ENCODE measurements at regions not wholly inside any gene's neighbourhood (a gene's known extent, or its start where the extent isn't known, plus 50 kb on each side); places are given as distances from the start of the nearest gene placed in this dataset.

DNA sequence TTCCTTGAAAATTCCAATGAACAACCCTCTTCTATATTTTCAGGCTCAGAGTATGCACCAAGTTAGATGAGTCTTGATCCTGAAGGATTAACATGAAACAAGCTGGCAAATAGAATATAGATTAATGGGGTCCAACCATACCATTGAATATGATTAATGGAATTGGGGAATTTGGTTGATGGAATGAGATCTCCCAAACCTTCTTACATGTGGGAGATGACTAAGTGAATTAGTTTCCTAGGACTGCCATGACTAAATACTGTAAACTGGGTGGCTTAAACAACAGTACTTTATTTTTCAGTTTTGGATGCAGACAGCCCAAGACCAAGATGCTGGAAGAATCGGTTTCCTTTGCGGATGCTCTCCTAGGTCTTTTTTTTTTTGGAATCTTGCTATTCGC lies 347.0 kb downstream of the QKI start:
- TF ChIP-seq, protein P1, sequence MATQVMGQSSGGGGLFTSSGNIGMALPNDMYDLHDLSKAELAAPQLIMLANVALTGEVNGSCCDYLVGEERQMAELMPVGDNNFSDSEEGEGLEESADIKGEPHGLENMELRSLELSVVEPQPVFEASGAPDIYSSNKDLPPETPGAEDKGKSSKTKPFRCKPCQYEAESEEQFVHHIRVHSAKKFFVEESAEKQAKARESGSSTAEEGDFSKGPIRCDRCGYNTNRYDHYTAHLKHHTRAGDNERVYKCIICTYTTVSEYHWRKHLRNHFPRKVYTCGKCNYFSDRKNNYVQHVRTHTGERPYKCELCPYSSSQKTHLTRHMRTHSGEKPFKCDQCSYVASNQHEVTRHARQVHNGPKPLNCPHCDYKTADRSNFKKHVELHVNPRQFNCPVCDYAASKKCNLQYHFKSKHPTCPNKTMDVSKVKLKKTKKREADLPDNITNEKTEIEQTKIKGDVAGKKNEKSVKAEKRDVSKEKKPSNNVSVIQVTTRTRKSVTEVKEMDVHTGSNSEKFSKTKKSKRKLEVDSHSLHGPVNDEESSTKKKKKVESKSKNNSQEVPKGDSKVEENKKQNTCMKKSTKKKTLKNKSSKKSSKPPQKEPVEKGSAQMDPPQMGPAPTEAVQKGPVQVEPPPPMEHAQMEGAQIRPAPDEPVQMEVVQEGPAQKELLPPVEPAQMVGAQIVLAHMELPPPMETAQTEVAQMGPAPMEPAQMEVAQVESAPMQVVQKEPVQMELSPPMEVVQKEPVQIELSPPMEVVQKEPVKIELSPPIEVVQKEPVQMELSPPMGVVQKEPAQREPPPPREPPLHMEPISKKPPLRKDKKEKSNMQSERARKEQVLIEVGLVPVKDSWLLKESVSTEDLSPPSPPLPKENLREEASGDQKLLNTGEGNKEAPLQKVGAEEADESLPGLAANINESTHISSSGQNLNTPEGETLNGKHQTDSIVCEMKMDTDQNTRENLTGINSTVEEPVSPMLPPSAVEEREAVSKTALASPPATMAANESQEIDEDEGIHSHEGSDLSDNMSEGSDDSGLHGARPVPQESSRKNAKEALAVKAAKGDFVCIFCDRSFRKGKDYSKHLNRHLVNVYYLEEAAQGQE (IDR thresholded peaks at IDR 0.05; ENCODE audit: insufficient read depth in 1 of 2, low read depth in 2 of 2, low read length in 2 of 2), result no peak
- TF ChIP-seq SIN3A (IDR thresholded peaks at IDR 0.05; ENCODE audit: borderline replicate concordance, insufficient read depth, low read length), result no peak
- no peak for TF ChIP-seq TAF1 (IDR thresholded peaks at IDR 0.05; ENCODE audit: borderline replicate concordance, insufficient read depth, low read length)

GRCh38 chr6:163760860-163761259 lies 346.3 kb downstream of the QKI start:
- TF ChIP-seq POLR2AphosphoS5 (IDR thresholded peaks at IDR 0.05; ENCODE audit: low read depth, low read length) (no peak), SIN3A (IDR thresholded peaks at IDR 0.05; ENCODE audit: borderline replicate concordance, insufficient read depth, low read length) (no peak), TAF1 (IDR thresholded peaks at IDR 0.05; ENCODE audit: borderline replicate concordance, insufficient read depth, low read length) (no peak), FOXP2 (optimal IDR thresholded peaks at IDR 0.05; ENCODE audit: borderline replicate concordance, extremely low read depth, extremely low read length, insufficient read depth) (no peak)
- TF ChIP-seq, protein P1 (IDR thresholded peaks at IDR 0.05; ENCODE audit: insufficient read depth in 1 of 2, low read depth in 2 of 2, low read length in 2 of 2), result no peak

DNA sequence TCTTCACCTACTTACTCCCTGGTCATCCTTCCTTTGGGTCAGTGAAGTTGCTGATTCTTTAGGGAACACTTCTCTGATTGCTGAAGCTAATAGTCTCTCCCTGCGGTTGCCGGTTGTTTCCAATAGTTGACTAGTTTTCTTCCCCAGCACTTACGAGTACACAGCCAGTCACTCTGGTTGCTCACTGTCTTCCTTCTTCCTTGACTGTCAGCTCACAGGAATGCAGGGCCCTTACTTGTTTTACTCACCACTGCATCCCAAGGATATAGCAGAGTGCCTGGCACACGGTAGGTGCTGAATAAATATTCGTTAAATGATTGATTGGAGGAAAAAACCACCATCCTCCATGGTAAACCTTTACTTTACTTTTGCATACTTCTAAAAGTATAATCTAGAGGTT lies 345.0 kb downstream of the QKI start:
- TF ChIP-seq FOXP2 (optimal IDR thresholded peaks at IDR 0.05; ENCODE audit: borderline replicate concordance, extremely low read depth, extremely low read length, insufficient read depth), result no peak
- TF ChIP-seq, protein P1 (IDR thresholded peaks at IDR 0.05; ENCODE audit: insufficient read depth in 1 of 2, low read depth in 2 of 2, low read length in 2 of 2), result no peak
- TF ChIP-seq TAF1 (IDR thresholded peaks at IDR 0.05; ENCODE audit: borderline replicate concordance, insufficient read depth, low read length), result no peak
- no peak for TF ChIP-seq SIN3A (IDR thresholded peaks at IDR 0.05; ENCODE audit: borderline replicate concordance, insufficient read depth, low read length)
- TF ChIP-seq POLR2AphosphoS5 (IDR thresholded peaks at IDR 0.05; ENCODE audit: low read depth, low read length), result no peak

- no peak for TF ChIP-seq SIN3A (IDR thresholded peaks at IDR 0.05; ENCODE audit: borderline replicate concordance, insufficient read depth, low read length)
- no peak for TF ChIP-seq FOXP2 (optimal IDR thresholded peaks at IDR 0.05; ENCODE audit: borderline replicate concordance, extremely low read depth, extremely low read length, insufficient read depth)
- no peak for TF ChIP-seq POLR2AphosphoS5 (IDR thresholded peaks at IDR 0.05; ENCODE audit: low read depth, low read length)
Measured at GRCh38 chr6:163757520-163757919, 343.0 kb downstream of the QKI start.

DNA sequence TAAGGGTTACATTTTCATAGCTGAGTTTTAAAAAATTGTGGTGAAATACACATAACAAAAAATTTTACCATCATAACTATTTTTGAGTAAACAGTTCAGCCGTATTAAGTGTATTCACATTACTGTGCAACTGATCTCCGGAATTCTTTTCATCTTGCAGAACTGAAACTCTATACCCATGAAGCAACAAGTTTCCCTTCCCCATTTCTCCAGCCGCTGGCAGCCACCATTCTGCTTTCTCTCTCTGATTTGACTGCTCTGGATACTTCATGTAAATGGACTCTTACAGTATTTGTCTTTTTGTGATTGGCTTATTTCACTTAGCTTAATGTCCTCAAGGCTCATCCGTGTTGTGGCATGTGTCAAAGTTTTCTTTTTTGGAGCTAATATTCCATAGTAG lies 341.6 kb downstream of the QKI start:
- TF ChIP-seq POLR2AphosphoS5 (IDR thresholded peaks at IDR 0.05; ENCODE audit: low read depth, low read length) (no peak), SIN3A (IDR thresholded peaks at IDR 0.05; ENCODE audit: borderline replicate concordance, insufficient read depth, low read length) (no peak), TAF1 (IDR thresholded peaks at IDR 0.05; ENCODE audit: borderline replicate concordance, insufficient read depth, low read length) (no peak), FOXP2 (optimal IDR thresholded peaks at IDR 0.05; ENCODE audit: borderline replicate concordance, extremely low read depth, extremely low read length, insufficient read depth) (no peak)
- TF ChIP-seq, protein P1 (IDR thresholded peaks at IDR 0.05; ENCODE audit: insufficient read depth in 1 of 2, low read depth in 2 of 2, low read length in 2 of 2), result no peak
